HK-2 (cell line): ENCODE measurements at regions not wholly inside any gene's neighbourhood (a gene's known extent, or its start where the extent isn't known, plus 50 kb on each side); places are given as distances from the start of the nearest gene placed in this dataset.

ENCODE experiments used
- DNase-seq: peaks from one replicate; pipeline ENCODE4 v3.0.0-alpha.2; 2018; ENCODE audit not compliant: unreplicated experiment

GRCh38 chr4:166274136-166274761, 401.2 kb downstream of the TLL1 start:
- DNase-seq, result no peak

GRCh38 chr4:166274775-166275174, 401.7 kb downstream of the TLL1 start:
- no peak for DNase-seq

DNA sequence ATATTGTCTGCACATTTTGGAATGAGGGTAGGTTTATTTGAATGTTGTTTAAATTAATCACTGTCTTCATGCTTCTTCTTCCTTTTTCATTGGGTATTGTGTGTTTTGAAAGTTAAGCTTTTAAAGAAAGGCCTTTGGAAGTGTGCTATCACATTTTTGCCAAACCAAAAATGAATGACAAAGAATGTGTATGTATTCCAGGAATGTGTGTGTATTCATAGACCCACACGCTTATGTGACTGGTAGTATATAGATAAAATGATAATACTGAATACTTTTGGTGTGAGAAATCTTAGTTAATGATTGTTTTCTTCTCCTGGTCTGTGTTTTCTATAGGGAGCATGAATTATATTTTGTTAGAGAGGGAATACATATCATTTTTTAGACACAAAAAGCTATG, 404.4 kb downstream of the TLL1 start:
- no peak for DNase-seq

- no peak for DNase-seq
These were observed 404.8 kb downstream of the TLL1 start for GRCh38 chr4:166277853-166278252.

GRCh38 chr4:166279261-166279660, 406.2 kb downstream of the TLL1 start:
- no peak for DNase-seq

DNA sequence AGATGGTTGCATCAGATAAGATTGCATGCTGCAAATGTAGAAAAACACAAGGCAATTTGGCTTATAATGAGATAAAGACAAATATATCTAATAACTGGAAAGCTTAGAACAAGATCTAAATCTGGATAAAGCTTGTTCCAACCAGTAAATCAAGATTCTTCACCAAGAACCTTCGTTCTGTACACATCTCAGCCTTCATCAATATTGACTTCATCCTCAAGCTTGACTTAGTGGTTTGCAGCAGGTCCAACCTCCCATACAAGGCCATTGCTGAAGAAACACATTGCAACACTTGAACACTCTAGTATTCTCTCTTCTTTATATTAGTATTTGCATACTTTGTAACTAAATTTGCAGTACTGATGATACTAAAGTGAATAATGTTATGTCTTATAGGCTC, 407.6 kb downstream of the TLL1 start:
- no peak for DNase-seq

- no peak for DNase-seq
These were observed 409.2 kb downstream of the TLL1 start for GRCh38 chr4:166282081-166282770.

- DNase-seq, result no peak
These were observed 411.2 kb downstream of the TLL1 start for GRCh38 chr4:166284221-166284620.

DNA sequence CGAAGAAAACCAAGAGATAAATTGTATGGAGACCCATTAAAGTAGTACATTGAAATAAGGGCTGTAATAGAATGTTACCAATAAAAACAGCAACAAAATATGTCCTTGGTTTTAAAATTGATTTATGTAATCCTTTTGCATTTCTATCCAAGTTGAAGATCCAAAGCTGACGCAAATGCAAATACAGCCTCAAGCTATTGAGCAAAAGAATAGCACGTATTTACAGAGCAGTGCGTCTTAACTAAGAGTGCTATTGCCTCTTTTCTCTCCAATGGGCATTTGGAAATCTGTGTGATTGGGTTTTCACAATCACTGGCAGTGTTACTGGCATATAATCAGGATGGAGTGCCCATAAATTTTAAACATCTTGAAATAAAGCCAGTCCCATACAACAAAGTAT, 417.4 kb downstream of the TLL1 start:
- no peak for DNase-seq

DNA sequence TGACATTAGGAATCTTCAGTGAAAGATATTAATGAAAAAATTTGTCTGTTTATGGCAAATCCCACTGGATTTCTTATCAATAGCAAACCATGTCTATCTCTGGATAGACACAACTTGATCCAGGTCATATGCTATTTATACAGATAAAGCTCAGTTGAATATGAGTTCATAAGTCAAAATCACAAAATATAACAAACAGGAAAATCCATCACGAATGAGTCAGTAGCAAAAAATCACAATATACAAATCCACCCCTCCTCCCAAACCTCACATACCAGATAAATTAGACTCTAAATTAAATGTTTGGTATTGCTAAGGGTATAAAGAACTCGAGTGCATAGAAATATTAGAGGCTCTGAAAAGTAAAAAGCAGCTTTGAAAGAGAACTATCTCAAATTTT, 420.5 kb downstream of the TLL1 start:
- no peak for DNase-seq

DNA sequence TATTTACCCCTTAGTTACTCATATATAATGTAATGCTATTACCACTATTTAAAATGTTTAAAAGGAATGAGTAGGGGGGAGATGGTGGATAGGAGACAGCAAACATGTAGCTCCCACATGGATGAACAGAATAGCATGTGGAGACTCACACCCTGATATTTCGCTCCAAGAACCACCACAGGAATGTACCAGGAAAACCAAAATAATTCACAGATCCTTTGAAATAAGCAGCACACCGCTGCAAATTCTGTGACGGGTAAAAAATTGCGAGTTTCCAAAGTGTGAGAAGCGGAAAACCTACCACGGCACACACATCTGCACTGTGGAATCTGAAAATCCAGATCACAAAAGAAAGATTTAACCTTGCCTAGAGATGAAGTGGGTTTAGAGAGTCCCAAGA, 428.2 kb downstream of the TLL1 start:
- no peak for DNase-seq

GRCh38 chr4:166308647-166309046, 435.6 kb downstream of the TLL1 start:
- DNase-seq, result no peak

DNA sequence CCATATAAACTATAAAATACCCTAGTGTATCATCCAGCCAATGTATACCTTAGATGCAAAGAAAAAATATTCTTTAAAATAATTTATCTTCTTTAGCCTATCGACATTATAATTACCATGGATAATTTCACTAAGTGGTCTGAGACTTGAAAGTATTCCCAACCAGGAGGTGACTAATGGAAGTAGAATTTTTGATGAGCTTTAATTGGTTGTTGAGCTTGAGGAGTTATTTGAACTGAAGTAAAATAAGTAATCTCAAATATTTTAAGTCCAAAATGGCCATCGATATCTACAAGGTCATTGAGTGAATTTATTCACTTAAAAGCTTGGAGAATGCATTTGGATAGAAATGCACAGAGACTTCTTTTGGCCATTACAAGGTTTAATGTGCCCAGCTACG, 436.2 kb downstream of the TLL1 start:
- DNase-seq, result no peak

- DNase-seq, result no peak
These were observed 438.1 kb downstream of the TLL1 start for GRCh38 chr4:166311169-166311568.

DNA sequence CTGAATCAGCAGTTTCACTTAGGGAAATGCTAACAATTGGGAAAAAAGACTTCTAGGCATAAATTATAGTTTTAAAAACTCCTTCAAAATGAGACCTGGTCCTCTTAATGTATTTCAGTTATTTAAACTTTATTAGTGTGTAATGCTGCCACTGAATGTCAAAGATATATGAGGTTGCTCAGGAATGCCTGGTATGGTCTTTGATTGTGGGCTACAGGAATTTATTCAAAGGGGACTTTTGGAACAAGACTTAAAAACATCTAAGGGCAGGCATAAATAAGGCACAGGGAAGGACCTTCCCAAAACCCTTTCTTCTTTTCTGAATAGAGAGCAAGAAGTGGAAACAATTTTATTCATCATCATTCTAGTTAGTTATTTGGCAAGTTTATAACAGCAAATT, 439.1 kb downstream of the TLL1 start:
- no peak for DNase-seq

DNA sequence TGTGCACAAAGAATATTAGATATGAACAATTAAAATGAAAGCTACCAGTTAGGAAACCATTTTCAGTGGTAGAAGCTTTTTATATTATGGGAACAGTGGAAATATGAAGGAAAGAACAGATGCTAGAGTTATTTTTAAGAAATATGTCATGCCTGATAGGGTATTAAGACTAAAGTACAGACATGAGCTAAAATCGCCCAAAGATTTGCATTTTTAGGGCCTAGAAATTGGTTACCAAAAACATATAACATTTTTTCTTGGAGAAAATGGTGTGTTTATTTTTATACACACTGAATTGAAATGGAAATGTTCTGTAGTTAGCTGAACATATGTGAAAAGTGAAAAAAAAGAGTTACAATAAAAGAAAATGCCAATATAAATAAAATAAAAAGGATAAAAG, 441.9 kb downstream of the TLL1 start:
- DNase-seq, result no peak

DNA sequence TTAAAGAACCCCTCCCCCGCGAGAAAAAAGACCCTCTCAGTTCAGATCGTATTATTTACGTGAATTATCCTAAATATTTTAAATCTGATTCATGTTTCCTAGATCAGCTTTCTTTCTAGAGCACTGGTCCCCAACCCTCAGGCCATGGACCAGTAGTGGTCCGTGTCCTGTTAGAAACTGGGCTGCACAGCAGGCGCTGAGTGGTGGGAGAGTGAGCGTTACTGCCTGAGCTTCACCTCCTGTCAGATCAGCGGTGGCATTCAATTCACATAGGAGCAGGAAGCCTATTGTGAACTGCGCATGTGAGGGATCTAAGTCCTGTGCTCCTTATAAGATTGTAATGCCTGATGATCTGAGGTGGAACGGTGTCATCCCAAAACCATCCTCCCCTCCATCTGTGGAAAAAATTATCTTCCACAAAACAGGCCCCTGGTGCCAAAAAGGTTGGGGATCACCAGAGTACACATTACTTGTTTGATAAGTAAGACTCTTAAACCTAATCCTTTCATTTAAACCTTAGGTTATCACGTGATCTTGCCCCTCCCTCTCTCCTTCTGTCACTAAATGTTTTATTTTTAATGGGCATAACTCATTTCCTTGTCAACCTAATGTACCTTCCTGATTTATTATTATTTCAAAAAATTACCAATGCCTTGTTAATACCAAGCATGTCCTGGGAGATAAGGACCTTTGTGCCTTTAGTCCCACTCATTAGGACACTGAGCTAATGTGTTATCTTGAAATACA, 442.9 kb downstream of the TLL1 start:
- no peak for DNase-seq

GRCh38 chr4:166318810-166319525, 445.9 kb downstream of the TLL1 start:
- DNase-seq, result no peak

- DNase-seq, result no peak
These were observed 450.2 kb downstream of the TLL1 start for GRCh38 chr4:166323250-166323649.

- DNase-seq, result peak; percentile 24
These were observed 451.3 kb downstream of the TLL1 start for GRCh38 chr4:166324321-166324720.

DNA sequence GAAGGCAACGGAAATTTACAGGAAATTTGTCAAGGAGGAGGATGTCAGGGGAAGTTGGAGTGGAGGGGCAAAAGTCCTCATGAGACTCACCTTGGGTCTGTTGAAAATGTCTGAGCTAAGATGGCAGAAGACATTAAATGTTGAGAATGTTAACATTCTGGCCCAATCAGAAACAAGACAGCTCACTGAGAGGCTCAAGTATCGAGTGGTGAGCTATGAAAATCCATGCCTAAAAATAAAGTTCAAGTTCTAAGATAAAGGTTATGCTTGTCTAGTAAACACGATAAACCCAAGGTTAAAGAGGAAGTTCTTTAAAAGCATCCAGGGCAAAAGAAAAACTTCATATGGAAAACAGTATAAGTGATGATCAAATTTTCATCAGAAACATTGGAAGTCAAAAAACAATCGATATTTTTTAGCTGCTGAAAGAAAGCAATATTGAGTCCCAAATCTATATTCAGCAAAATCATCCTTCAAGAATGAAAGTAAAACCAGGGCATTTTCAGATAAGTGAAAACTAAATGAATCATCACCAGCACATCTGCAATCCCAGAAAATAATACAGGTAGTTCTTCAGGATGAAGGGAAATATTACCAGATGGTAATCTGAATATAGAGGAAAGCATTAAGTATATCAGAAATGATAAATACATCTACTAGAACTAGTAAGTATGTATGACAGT, 462.4 kb downstream of the TLL1 start:
- no peak for DNase-seq

DNA sequence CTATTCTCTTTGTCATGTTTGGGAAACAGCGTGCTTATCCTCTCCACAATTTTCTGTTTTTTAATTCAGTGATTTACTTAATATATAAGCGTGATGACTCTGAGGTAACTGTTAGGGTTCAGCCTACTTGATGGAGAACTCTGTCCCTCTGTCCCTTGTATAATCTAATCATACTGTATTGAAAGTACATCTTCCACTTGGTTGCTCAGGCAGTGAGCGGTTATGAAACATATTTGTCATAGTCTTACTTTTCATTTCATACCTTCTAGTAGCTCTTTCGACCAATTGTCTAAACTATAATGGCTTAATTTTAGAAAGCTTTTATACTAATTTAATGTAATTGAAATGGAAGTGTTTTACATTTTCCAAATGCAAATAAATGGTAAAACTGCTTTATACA, 469.0 kb downstream of the TLL1 start:
- no peak for DNase-seq
